PC-9 (cell line): ENCODE measurements at regions not wholly inside any gene's neighbourhood (a gene's known extent, or its start where the extent isn't known, plus 50 kb on each side); places are given as distances from the start of the nearest gene placed in this dataset.

Source experiments
- EZH2 ChIP-seq: fragments of 200-600 bp; sonication (generic); IDR thresholded peaks from 2 replicates; pipeline ENCODE4 v1.8.0; 2017; ENCODE audit warnings: antibody characterized with exemption, low read depth
- TF ChIP-seq, protein P1 (sequence below): fragments of 200-600 bp; sonication (generic); conservative IDR thresholded peaks from 2 replicates; pipeline ENCODE4 v1.6.1; 2017; ENCODE audit warnings: mixed run types, antibody characterized with exemption, mild to moderate bottlenecking, moderate library complexity

DNA sequence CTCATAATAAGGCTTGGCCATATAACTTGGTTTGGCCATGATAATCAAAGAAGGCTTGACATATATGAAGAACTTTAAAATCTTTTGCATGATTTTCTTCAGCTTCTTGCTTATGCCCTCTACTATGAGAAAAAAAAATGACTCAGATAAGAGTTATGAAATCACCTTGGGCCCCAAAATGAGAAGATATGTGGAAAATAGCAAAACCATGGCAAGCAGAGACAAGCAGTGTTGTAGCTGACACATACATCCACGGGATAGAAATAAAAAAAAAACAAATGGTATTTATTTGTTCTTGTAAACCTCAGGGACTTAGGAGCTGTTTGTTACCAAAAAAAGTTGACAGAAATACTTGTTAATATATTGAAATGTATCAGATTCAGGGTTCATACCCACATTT, 614.8 kb upstream of the BCHE start:
- TF ChIP-seq, protein P1, sequence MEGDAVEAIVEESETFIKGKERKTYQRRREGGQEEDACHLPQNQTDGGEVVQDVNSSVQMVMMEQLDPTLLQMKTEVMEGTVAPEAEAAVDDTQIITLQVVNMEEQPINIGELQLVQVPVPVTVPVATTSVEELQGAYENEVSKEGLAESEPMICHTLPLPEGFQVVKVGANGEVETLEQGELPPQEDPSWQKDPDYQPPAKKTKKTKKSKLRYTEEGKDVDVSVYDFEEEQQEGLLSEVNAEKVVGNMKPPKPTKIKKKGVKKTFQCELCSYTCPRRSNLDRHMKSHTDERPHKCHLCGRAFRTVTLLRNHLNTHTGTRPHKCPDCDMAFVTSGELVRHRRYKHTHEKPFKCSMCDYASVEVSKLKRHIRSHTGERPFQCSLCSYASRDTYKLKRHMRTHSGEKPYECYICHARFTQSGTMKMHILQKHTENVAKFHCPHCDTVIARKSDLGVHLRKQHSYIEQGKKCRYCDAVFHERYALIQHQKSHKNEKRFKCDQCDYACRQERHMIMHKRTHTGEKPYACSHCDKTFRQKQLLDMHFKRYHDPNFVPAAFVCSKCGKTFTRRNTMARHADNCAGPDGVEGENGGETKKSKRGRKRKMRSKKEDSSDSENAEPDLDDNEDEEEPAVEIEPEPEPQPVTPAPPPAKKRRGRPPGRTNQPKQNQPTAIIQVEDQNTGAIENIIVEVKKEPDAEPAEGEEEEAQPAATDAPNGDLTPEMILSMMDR = no peak
- TF ChIP-seq EZH2 = no peak
